ENCODE measurements at regions not wholly inside any gene's neighbourhood (a gene's known extent, or its start where the extent isn't known, plus 50 kb on each side); places are given as distances from the start of the nearest gene placed in this dataset.

DNA sequence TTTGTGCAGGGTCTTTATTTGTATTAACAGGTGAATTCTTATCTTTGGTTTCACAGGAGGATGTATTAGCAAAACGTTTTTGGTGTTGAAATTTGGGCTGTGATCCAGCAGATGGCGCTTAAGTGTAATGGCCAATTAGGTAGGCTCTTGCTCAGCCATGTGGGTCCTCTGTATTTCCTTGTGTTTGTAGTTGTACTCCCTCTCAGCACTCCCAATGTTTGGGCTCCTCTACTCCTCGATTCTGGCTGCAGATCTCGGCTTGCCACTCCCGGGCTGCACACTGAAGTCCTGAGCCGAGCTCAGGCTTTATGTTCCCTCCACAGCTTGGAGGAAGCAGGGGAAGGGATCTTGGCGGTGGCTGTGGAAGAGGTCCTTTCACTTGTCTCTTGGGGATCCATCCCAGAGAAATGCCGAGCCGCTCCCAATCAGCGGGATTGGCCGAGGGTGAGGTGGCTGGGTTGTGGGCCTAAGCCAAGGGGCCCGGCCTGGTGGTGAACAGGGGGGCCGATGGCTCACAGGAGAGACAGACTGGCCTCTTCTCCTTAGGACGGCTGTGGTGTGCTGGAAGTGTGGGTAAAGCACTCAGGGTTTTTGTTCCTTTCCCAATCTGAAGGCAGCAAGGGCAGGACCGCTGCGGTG lies 133.7 kb downstream of the AEBP2 start:
- DNase-seq = peak; percentile 68
- H3K27me3 ChIP-seq (ENCODE audit: control insufficient read depth, insufficient read depth, low read length) = no peaks in the 10 kb centered on the region
- no peak overlapping the region for H3K4me3 ChIP-seq (ENCODE audit: insufficient read depth, low read depth, low read length)
- no peaks in the 10 kb centered on the region for H3K36me3 ChIP-seq (replicated peaks; ENCODE audit: control insufficient read depth, insufficient read depth, low read length)

DNA sequence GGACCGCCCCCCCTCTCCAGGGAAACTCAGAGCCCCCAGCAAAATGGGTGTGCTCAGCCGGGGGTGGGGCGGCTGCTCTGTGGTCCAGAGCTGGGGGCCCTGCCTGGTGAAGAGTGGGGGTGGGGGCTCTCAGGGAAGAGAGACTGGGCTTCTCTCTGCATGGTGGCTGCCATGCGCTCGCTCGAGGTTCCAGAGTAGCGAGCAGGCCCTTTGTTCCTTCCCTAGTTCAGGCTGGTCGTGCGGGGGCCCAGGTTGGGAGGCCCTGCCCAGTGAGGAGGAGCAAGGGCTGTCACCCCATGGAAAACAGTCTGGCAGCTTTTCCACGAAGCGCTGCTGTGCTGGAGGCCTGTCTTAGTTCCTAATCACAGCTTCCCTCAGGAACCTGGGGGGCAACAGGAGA lies 134.6 kb downstream of the AEBP2 start:
- Histone ChIP-seq H3K27me3 (ENCODE audit: control insufficient read depth, insufficient read depth, low read length) (no peaks in the 10 kb centered on the region), H3K36me3 (replicated peaks; ENCODE audit: control insufficient read depth, insufficient read depth, low read length) (no peaks in the 10 kb centered on the region), H3K4me3 (ENCODE audit: insufficient read depth, low read depth, low read length) (no peak overlapping the region)
- no peak for DNase-seq

DNA sequence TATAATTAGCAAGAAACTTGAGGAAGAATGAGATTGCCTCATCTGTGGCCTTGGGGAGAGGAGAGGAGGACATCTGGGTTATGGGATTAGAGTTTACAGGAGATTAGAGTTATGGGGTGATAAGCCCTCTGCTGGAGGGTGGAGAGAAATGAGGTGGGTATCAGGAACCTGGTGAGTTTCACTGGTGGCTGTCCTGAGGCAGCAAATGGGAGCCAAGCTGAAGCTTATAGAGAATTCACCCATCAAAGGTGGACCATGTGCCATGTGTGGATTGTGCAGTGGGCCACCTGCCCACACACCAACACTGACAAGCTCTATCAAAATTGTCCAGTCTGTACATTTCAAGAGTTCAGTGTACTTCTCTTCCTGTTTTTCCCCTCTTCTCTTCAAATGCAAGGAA lies 135.3 kb downstream of the AEBP2 start:
- Histone ChIP-seq H3K27me3 (ENCODE audit: control insufficient read depth, insufficient read depth, low read length) (no peaks in the 10 kb centered on the region), H3K36me3 (replicated peaks; ENCODE audit: control insufficient read depth, insufficient read depth, low read length) (no peaks in the 10 kb centered on the region), H3K4me3 (ENCODE audit: insufficient read depth, low read depth, low read length) (no peak overlapping the region)
- DNase-seq = peak; percentile 31

DNA sequence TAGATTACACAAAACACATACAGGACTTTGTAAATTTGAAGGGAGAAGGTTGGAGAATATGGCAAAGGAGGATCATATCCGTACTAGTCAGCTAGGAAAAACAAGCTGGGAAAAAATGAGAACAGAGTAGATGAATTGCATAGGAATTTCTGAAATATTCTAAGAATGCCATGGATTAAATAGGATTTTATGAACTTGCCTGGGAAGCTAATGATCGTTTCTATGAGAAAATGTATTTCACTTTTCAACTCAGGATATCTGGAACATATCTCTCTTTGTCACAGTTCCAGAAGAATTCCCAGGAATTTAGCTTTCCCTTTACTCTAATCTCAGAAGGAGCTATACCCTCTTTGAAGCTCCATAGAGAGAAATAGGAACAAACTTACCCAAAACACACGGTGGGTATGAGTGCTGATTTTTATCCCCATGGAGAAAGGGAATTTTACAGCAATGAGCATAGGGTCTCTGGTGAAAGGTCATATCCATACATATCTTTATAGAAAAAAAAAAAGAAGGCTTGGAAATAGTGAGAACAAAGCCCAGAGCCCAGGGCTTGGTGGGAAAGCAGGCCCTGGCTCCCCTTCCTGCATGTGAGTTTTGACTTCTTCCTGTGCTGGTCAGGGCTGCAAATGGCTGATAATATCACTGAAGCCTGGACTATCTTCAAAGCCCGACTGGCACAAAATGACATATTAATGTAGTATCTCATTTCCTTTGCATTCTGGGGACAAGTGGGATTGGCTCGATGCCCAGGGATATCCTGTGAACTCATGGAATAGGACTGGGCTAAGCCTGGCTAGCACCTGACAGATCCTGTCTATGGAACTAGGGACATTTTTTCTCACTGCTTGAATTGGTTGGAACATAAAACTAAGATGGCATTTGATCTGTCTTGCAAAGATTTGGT lies 136.3 kb downstream of the AEBP2 start:
- Histone ChIP-seq H3K36me3 (replicated peaks; ENCODE audit: control insufficient read depth, insufficient read depth, low read length) (no peaks in the 10 kb centered on the region), H3K27me3 (ENCODE audit: control insufficient read depth, insufficient read depth, low read length) (no peaks in the 10 kb centered on the region), H3K4me3 (ENCODE audit: insufficient read depth, low read depth, low read length) (no peak overlapping the region)
- no peak for DNase-seq

DNA sequence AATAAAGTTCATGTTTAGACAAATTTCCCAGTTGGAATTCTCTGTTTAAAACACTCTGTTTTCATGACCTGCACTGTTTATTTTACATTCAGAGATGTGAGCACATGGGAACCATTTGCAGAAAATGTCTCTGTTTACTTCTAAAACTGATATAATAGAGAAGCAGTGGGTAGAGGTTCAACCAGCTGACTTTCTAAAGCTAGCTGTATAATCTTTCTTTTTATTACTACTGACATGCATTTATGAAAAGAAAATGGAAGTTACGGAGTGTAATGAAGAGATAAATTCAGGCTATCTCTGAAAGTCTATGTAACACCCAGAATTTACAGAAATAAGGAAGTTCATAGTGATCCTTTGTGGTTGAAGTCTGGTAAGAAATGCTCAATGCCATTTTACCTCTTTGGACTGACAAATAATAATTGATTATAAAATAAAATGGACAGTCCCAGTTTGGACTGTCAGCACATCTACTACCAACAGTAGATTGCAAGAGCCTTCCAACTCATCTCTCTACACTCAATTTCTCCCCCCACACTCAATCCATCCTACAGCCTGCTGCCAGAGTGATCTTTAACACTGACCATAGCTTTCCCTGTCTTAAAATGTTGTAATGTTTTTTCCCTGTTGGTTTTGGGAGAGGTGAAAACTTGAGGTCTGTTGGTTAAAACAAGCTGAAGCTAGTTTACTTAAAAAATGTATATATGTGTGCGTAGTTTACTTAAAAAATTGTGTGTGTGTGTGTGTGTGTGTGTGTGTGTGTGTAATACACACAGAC lies 137.4 kb downstream of the AEBP2 start:
- DNase-seq = no peak
- no peaks in the 10 kb centered on the region for H3K27me3 ChIP-seq (ENCODE audit: control insufficient read depth, insufficient read depth, low read length)
- H3K36me3 ChIP-seq (replicated peaks; ENCODE audit: control insufficient read depth, insufficient read depth, low read length) = no peaks in the 10 kb centered on the region
- H3K4me3 ChIP-seq (ENCODE audit: insufficient read depth, low read depth, low read length) = no peak overlapping the region

DNA sequence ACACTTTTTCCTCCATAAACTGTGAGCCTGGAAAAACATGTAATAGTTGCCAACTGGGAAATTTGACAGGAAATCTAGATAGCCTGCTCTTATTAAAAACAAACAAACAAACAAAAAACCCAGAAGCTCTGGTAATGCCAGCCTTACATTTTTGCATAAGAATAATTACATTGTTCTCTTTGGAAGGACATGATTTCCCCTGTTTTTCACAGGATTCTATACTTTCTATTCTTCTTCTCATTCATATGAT lies 137.9 kb downstream of the AEBP2 start:
- no peak overlapping the region for H3K4me3 ChIP-seq (ENCODE audit: insufficient read depth, low read depth, low read length)
- H3K27me3 ChIP-seq (ENCODE audit: control insufficient read depth, insufficient read depth, low read length) = no peaks in the 10 kb centered on the region
- DNase-seq = no peak
- H3K36me3 ChIP-seq (replicated peaks; ENCODE audit: control insufficient read depth, insufficient read depth, low read length) = no peaks in the 10 kb centered on the region

DNA sequence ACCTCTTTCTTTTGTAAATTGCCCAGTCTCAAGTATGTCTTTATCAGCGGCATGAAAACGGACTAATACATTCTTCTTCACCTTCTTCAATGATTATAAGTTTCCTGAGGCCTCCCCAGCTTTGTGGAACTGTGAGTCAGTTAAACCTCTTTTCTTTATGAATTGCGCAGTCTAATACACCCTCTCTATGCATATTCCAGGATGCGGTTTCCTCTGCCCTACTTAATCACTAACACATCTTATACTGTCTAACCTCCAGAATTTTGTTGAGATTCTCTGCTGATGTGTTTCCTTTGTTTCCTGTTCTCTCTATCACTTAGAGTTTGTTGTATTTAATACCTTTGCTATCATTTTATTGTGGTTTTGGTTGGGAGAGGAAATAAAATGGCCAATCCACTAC lies 145.4 kb downstream of the AEBP2 start:
- Histone ChIP-seq H3K27me3 (ENCODE audit: control insufficient read depth, insufficient read depth, low read length) (no peaks in the 10 kb centered on the region), H3K36me3 (replicated peaks; ENCODE audit: control insufficient read depth, insufficient read depth, low read length) (no peaks in the 10 kb centered on the region), H3K4me3 (ENCODE audit: insufficient read depth, low read depth, low read length) (no peak overlapping the region)
- no peak for DNase-seq

DNA sequence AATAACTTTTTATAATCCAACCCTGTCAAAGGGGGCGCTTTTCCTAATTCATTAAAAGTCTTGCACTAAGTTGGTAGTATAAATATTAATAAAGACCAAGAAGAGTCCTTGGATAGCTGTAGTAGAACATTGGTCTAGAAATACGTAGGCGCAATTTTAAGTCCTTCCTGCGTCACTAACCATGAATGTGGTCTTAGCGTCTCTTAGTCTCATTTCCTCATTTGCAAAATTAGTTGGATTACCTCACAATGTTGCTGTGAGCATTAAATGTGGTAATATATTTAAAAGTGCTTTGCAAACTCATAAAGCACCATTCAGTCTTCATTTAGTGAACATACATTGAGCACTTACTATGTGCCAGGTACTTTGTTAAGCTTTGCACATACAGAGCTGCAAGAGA lies 149.7 kb downstream of the AEBP2 start:
- DNase-seq = no peak
- Histone ChIP-seq H3K27me3 (ENCODE audit: control insufficient read depth, insufficient read depth, low read length) (no peaks in the 10 kb centered on the region), H3K36me3 (replicated peaks; ENCODE audit: control insufficient read depth, insufficient read depth, low read length) (no peaks in the 10 kb centered on the region), H3K4me3 (ENCODE audit: insufficient read depth, low read depth, low read length) (no peak overlapping the region)

DNA sequence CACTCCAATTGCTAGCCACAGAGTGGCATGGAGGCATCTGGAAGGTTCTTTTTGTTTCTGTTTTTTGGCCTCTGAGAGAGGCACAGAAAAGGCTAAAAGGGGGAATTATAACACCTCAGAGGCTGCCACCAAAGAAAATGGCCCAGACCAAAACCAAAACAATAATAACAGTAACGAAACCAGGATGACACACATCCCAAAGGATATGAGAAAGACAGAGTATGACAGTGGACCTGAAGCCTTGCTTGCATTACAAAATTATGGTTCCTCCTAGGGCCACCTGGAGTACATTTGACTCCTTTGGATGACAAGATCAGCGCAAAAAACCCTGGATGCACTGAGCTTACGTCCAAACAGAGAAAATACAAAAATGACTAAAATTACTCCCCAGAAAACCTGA lies 152.7 kb downstream of the AEBP2 start:
- Histone ChIP-seq H3K27me3 (ENCODE audit: control insufficient read depth, insufficient read depth, low read length) (no peaks in the 10 kb centered on the region), H3K36me3 (replicated peaks; ENCODE audit: control insufficient read depth, insufficient read depth, low read length) (no peaks in the 10 kb centered on the region), H3K4me3 (ENCODE audit: insufficient read depth, low read depth, low read length) (no peak overlapping the region)
- DNase-seq = no peak

DNA sequence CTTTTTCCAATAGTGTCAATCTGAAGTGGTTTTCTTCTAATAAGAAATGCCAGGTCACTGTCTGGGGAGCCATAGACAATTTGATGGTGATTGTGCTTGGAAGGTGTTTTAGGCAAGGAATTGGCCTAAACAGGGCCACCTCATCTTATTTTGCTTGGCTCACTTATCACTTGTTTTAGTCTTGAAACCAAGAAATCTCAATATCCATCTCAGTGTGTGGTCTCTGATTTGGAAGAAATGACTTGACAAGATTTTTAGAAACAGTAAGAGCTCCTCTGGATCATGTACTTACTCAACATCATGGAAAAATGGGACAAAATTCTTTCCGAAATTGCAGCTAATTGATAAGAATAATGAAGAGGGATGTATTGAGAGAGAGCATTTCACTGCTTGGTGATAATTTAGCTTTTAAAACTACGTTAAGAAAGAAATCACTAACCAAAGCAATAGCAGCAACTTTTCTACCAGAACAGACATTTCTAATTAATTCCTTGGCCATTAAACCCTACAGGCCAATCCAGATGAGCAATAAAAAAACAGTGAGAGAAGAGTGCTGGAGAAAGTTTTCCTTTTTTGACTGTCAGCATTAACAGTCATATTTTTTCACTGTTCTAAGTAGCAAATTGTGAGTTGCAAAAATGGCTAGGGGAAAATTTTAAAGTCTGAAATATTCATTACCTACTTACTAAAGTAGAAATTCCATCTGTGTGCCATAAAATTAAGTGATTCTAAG lies 157.3 kb downstream of the AEBP2 start:
- no peak for DNase-seq
- no peaks in the 10 kb centered on the region for H3K27me3 ChIP-seq (ENCODE audit: control insufficient read depth, insufficient read depth, low read length)
- no peaks in the 10 kb centered on the region for H3K36me3 ChIP-seq (replicated peaks; ENCODE audit: control insufficient read depth, insufficient read depth, low read length)
- no peak overlapping the region for H3K4me3 ChIP-seq (ENCODE audit: insufficient read depth, low read depth, low read length)

DNA sequence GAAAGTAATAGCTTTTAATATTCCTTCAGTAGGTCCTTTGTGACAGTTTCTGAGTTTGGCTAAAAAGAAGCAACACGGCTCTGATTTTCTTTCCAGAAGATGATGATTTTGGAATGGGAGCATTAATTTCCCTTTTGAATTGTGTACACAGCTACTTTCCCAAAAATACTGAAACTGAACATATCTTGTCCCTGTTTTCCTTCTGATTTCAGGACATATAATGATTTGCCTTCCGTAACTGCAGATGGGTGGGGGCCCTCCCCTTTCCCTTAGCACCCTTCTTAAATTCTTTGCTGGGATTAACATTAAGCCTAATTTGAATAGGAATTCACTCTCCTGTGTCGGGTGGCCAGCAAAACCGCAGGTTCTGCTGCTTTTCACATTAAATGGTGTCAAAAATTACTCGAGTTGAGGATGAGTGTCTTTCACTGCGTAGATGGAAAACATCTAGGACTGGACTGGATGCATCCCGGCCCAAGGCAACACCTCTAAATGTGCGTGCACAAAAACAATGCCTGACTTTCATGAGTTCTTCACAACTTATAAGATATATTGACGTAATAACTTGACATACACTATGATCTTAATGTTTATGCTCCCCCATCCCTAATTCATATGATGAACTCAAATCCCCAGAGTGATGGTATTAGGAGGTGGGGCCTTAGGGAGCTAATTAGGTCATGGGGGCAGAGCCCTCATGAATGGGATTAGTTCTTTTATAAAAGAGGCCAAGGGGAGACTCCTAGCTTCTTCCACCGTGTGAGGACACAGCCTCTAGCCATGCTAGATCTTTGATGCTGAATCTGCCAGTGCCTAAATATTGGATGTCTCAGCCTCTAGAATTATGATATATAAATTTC lies 158.1 kb downstream of the AEBP2 start:
- Histone ChIP-seq H3K4me3 (ENCODE audit: insufficient read depth, low read depth, low read length) (no peak overlapping the region), H3K36me3 (replicated peaks; ENCODE audit: control insufficient read depth, insufficient read depth, low read length) (no peaks in the 10 kb centered on the region), H3K27me3 (ENCODE audit: control insufficient read depth, insufficient read depth, low read length) (no peaks in the 10 kb centered on the region)
- DNase-seq = peak; percentile 47

DNA sequence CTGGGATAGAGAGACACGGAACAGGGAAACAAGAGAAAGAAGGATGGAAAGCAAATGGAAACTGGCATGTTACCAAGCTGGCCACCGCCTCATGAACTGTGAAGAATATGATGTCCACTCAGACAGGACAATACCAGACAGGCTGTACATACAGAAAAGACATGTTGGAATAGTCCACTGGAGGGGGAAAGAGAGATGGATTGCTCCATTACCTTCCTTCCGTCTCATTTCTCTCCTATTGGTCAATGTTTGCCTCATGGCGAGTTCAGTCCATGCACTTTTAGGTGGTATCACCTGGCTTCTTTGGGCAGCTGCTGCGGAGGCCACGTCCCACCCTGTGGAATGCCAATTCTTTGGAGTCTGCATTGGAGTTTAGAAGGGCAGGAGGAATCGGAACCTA lies 166.4 kb downstream of the AEBP2 start:
- Histone ChIP-seq H3K36me3 (replicated peaks; ENCODE audit: control insufficient read depth, insufficient read depth, low read length) (no peaks in the 10 kb centered on the region), H3K4me3 (ENCODE audit: insufficient read depth, low read depth, low read length) (no peak overlapping the region), H3K27me3 (ENCODE audit: control insufficient read depth, insufficient read depth, low read length) (no peaks in the 10 kb centered on the region)
- DNase-seq = no peak

DNA sequence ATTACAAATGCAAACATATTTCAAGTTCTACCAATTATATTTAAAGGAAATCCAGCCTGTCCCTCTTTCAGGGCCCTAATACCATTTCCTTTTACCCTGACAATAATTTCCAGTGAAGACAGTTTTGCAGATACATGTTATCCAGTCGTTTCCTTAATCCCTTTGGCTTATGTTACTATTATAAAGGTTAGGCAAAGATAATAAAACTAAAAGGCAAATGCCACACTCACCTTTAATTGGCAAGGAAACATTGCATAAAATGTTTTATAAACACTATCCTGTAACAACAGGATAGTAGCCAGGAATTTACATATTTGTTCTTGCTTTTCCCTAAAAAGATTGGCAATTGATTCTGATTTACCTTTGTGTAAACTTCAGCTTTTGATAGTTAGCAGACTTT lies 168.7 kb downstream of the AEBP2 start:
- no peaks in the 10 kb centered on the region for H3K36me3 ChIP-seq (replicated peaks; ENCODE audit: control insufficient read depth, insufficient read depth, low read length)
- H3K4me3 ChIP-seq (ENCODE audit: insufficient read depth, low read depth, low read length) = no peak overlapping the region
- no peak for DNase-seq
- H3K27me3 ChIP-seq (ENCODE audit: control insufficient read depth, insufficient read depth, low read length) = no peaks in the 10 kb centered on the region

DNA sequence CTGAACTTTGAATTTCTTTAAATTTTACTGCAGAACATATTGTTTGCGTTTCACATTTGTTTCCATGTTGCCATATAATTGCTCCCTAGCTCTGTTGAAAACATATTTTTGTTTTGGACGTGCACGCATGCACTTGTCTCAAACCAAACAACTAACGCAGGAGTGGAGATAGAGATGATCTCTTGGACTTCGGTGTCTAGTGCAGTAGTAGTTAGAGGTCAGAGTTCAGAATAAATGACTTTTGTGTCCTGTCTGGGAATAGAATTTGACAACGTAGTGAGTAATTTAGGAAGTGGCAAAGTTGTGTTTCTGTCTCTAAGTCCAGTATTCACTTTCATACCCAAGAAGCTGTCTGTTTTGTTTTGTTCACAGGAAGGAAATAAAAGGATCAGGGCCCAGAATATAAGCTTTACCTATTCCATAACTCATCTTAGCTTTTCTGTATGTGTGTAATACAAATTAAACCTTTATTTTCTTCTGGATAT lies 173.8 kb downstream of the AEBP2 start:
- H3K27me3 ChIP-seq (ENCODE audit: control insufficient read depth, insufficient read depth, low read length) = no peaks in the 10 kb centered on the region
- no peak for DNase-seq
- H3K36me3 ChIP-seq (replicated peaks; ENCODE audit: control insufficient read depth, insufficient read depth, low read length) = no peaks in the 10 kb centered on the region
- no peak overlapping the region for H3K4me3 ChIP-seq (ENCODE audit: insufficient read depth, low read depth, low read length)
